GM21825 (cell line): ENCODE measurements at regions not wholly inside any gene's neighbourhood (a gene's known extent, or its start where the extent isn't known, plus 50 kb on each side); places are given as distances from the start of the nearest gene placed in this dataset.
A peak's percentile ranks its signal among the peaks of the same experiment; 100 is the strongest.
"Not testable (repeated sequence)": the region's sequence is repeated elsewhere in the genome, so short reads cannot be mapped to it uniquely, and the experiment has no call there.

Experiments used
- ATAC-seq: cut with Tn5 transposase; IDR thresholded peaks from one replicate; pipeline ENCODE4 v1.9.1; 2021; ENCODE audit warnings: mild to moderate bottlenecking, moderate library complexity; ENCODE audit not compliant: unreplicated experiment

DNA sequence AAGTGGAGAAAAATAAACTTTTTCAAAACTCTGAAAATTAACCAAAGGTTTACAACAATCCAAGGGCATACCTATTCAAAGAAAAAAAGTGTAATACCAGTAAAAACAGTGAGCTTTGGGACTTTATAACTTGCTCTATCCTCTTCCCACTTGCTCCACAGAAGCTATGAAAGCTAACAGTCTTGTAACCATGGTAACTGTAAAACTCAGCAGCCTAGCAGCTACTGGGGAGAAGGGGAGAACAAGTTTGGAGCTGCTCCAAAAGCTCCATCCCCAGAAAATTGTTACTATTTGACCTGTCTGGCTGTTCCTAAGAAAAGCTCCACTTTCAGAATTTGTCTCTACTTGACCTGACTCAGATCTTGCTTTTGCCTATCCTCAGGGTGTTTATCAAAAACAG is 191.5 kb downstream of the OTUD1 start:
- no peak for ATAC-seq

DNA sequence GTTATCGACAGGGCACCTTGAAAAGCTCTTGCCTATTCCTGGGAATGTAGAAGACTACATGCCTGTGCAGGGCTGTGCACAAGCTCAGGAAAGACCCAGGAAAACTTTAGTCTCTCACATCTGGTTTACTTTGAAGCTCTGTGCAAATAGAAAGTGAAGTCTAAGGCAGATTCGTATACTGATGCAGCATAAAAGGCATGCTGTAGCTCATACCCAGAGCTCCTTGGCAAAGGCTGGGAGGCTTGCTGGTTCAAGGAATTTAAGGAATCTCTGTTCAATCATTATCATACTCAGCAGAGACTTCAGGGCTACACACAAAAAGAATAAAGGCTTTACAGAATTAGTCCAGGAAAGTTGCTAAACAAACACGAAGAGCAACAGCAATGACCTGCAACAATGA is 192.0 kb downstream of the OTUD1 start:
- ATAC-seq: no peak

- no peak for ATAC-seq
Observed at GRCh38 chr10:23643111-23643780, 204.4 kb downstream of the OTUD1 start.

DNA sequence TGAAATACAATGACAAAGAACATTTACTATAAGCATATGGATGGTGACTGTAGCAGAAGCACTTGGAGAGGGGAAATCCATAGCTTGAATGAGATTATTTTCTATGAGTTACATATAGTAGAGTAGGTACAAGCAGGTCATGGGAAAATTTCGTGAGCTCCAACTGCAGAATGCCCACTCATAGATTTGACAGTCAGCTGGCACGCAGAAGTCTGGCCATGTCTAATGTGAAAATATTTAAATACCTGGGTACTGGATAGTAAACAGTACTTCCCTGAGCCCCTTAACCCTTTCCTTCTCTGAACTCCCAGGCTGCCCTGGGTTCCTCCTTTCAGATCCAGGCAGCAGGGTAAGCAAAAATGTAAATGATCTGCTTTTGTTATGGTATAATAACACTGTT is 209.7 kb downstream of the OTUD1 start:
- no peak for ATAC-seq

- ATAC-seq: no peak
Observed at GRCh38 chr10:23656735-23657134, 217.9 kb downstream of the OTUD1 start.

DNA sequence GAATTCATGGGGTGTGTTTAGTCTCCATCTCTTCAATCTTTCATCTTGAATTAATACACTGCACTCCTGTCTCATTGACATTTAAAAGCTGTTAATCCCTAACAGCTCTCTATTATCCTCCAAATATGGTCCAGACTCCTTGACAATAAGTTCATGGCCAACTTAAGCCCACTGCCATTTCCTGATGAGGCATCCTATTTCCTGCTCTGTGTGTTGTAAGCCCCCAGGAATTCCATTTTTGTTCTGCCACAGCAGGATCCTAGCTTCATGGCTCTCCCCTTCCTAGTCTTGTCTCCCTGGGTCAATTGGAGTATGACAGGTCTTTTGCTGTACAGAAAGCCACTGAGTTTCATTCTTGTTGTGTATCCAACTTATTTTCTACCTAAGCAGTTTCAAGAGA is 218.8 kb downstream of the OTUD1 start:
- ATAC-seq: no peak

DNA sequence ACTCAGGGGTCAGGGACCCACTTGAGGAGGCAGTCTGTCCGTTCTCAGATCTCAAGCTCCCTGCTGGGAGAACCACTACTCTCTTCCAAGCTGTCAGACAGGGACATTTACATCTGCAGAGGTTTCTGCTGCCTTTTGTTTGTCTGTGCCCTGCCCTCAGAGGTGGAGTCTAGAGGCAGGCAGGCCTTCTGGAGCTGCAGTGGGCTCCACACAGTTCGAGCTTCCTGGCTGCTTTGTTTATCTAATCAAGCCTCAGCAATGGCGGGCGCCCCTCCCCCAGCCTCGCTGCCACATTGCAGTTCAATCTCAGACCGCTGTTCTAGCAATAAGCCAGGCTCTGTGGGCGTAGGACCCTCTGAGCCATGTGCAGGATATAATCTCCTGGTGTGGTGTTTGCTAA is 233.0 kb downstream of the OTUD1 start:
- ATAC-seq: not testable (repeated sequence)

DNA sequence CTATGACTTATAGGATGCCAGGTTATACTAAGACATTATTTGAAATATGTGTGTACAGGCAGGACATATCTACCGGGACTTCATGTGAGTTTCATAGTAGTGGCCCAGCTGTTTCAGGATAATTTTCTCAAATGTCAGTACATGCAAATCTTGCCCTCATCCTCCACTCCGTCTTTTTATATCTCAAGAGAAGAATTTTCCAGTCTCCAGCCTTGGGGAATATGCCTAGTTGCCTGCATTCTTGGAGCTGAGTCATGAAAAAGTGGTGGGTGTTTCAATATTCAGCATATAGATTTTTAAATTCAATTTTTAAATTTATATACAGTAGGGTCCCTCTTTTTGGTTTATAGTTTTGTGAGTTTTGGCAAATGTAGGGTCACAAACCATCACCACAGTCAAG is 236.7 kb downstream of the OTUD1 start:
- ATAC-seq: no peak

DNA sequence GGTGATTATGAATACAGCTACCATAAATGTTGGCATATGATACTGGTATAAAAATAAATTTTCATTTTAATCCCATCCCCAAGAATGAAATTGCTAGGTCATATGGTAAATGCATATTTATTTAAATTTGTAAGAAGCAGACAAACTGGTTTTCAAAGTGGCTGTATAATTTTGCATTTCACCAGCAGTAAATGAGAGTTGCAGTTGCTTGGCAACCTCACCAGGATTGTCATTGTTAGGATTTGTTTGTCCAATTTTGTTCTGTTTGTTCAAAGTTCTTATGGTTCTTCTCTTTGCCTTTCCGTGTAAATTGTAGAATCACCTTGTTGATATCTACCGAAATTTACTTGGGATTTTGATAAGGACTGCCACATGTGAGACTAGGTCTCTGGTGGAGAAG is 237.4 kb downstream of the OTUD1 start:
- ATAC-seq: no peak

DNA sequence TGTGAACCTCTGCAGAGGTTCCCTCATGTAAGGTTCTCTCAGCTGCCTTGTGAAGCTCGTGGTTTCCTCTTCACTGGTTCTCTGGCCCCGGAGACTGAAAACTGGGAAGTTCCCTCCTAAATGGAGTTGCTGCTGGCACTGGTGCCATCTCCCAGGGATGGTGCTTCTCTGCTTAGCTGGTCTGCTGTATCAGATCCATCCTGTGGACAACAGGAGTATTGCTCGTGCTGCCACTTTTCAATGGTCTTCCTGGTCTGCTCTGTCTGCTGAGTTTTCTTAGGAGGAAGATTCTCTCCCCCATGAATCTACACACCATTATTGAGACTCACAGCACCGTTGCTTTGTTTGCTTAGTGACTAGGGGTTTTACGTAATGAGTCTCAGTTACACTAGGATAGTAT is 247.8 kb downstream of the OTUD1 start:
- no peak for ATAC-seq

DNA sequence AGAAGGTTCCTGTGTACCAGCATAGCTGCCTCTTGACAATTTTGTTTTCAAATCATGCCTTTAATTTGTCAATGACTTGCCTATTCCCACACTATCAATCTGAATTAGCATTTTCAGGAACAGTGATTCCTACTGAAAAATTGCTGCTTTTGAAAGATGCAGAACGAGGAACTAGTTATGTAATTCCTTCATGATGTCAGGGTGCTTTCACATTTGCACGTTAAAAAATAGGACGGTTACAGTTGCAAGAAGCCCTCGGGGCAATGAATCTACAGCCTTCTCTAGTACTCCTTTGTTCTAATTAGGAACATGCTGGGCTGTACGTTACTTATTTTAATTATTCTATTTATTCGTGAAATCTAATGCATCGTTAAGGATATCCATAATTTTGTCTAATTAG is 253.9 kb downstream of the OTUD1 start:
- no peak for ATAC-seq

- ATAC-seq: no peak
Observed at GRCh38 chr10:23693501-23693901, 254.6 kb downstream of the OTUD1 start.

DNA sequence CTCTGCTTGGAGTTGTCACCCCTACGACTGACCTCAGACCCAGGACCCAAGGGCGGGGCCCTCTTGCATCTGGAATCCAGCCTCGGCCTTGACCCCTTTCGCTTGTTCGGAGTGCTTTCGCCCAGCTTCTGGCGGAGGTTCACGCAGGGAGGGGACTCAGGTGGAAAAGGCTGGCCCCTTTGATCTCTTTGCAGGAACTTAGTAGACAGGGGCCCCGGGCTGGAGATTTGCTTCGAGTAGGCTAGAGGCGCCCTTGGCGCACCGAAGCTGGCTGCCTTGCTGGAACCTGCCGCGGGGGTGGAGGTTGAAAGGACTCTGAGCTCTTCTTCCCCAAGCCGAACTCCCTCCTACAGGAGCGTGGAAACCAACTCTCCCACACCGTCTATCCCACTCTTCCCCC is 255.1 kb downstream of the OTUD1 start:
- ATAC-seq: no peak

DNA sequence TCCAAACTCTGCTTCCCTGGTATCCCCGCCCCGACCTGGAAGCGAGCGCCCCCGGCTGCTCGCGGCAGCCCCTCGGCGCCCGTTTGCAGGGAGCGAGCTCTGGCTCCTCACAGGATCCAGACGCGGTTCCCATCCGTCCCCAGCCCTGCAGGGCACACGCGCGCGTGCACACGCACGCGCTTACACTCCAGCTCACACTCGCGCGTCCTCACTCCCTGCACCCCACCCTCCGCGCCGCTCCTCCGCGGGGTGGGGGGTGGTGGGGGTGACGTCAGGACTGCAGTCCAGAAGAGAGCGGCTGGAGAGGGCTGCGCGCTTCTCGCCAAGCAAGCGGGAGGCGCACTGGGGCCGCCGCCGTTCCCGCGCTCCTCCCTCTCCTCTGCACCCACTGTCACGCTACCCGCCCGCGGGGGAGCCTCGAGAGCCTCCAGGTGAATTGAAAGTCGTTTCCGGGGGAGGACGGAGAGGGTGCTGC is 255.6 kb downstream of the OTUD1 start:
- ATAC-seq: no peak

GRCh38 chr10:23694921-23695824 is 256.3 kb downstream of the OTUD1 start:
- ATAC-seq: no peak

GRCh38 chr10:23695825-23696420 is 257.0 kb downstream of the OTUD1 start:
- ATAC-seq: no peak

DNA sequence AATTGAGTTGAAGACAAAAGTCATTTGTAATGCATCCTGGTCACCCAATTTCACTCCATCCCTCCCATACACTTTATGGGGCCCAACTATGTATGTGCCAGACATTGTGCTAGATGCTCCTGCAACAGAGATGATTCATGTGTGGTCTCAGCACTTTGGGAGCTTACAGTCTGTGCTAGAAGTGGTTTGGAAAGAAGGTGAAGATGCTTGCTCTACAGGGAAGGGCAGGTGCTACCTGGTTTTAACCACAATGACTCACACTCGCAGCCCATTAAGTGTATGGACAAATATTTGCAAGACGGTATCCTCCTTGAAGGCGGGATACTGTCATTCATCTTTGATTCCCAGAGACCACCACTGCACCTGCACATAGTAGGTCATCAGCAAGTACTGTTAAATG is 257.6 kb downstream of the OTUD1 start:
- no peak for ATAC-seq

DNA sequence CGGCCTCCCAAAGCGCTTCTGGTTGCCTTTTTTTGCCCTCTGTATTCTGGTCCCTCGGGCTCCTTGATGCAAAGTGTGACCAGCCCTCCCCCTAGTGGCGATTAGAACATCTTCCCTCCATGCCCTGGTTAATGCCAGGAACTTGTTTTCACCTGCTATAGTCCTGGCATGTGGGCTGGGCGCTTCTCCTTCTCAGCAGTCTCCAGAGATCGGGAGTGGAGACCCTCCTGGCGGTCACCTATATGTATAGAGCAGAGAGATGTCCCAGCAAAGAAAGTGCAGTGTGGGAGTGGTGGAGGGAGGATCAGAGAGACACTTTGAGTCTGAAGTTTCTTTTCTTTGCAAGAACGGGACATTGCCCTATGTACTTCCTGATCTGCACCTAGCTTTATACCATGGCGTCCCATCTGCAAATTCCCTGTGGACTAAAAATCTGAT is 264.1 kb downstream of the OTUD1 start:
- peak; percentile 86 for ATAC-seq

GRCh38 chr10:23715363-23715762 is 276.5 kb downstream of the OTUD1 start:
- no peak for ATAC-seq

DNA sequence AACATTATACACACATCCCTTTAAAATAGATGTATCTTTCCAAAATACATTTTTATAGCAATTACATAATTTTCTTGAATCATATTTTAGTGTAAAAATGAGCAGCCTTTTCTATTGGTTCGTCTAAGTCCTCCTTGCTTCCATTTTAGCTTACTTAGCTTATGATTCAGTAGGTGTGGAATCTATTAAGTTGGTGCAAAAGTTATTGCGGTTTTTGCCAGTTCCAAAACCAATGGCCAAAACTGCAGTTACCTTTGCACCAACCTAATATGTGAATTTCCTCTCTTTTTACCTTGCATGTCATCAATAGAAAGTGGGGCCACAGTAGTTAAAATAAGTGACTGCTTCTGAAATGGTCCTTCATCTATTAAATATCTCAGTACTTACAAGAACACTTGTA is 279.0 kb downstream of the OTUD1 start:
- ATAC-seq: no peak

DNA sequence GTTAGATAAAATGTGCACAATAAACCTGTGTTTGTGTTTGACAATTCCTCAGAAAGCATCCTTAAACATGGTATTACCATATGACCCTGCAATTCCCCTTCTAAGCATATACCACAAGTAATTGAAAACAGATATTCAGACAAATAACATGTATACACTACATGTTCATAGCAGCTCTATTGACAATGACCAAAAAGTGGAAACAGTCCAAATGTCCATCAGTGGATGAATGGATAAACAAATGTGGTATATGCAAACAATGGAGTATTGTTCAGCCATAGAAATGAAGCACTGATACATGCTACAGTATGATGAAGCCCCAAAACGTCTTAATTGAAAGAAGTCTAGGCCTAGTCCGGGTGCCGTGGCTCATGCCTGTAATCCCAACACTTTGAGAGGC is 280.1 kb downstream of the OTUD1 start:
- ATAC-seq: no peak

DNA sequence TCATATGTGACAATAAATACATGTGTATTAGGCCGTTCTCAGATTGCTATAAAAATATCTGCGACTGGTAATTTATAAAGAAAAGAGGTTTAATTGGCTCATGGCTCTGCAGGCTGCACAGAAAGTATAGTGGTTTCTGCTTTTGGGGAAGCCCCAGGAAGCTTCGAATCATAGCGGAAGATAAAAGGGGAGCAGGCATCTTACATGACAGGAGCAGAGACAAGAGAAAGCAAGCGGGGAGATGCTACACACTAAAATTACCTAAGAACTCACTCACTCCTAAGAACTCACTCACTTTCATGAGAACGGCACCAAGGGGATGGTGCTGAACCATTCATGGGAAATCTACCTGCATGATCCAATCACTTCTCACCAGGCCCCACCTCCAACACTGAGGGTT is 284.9 kb downstream of the OTUD1 start:
- no peak for ATAC-seq
